Daoy (cell line): ENCODE measurements at regions not wholly inside any gene's neighbourhood (a gene's known extent, or its start where the extent isn't known, plus 50 kb on each side); places are given as distances from the start of the nearest gene placed in this dataset.
"Not testable (repeated sequence)": the region's sequence is repeated elsewhere in the genome, so short reads cannot be mapped to it uniquely, and the experiment has no call there.

Source experiments
- DNase-seq: peaks from one replicate; pipeline ENCODE4 v3.0.0-alpha.2; 2015; ENCODE audit warnings: low read depth

GRCh38 chr18:38174173-38174572, 608.6 kb upstream of the CELF4 start:
- DNase-seq = no peak

- no peak for DNase-seq
Observed at GRCh38 chr18:38170845-38171244, 605.2 kb upstream of the CELF4 start.

GRCh38 chr18:38167623-38168022, 602.0 kb upstream of the CELF4 start:
- no peak for DNase-seq

- not testable (repeated sequence) for DNase-seq
Observed at GRCh38 chr18:38153116-38153515, 587.5 kb upstream of the CELF4 start.

- no peak for DNase-seq
Observed at GRCh38 chr18:38116716-38117115, 551.1 kb upstream of the CELF4 start.

- DNase-seq = no peak
Observed at GRCh38 chr18:38115201-38115600, 549.6 kb upstream of the CELF4 start.

GRCh38 chr18:38087538-38087937, 521.9 kb upstream of the CELF4 start:
- no peak for DNase-seq

- no peak for DNase-seq
Observed at GRCh38 chr18:38081516-38081915, 515.9 kb upstream of the CELF4 start.

GRCh38 chr18:38077229-38077628, 511.6 kb upstream of the CELF4 start:
- no peak for DNase-seq

- no peak for DNase-seq
Observed at GRCh38 chr18:38076346-38077070, 510.9 kb upstream of the CELF4 start.

- DNase-seq = no peak
Observed at GRCh38 chr18:38074298-38074876, 508.8 kb upstream of the CELF4 start.

- no peak for DNase-seq
Observed at GRCh38 chr18:38067821-38068220, 502.2 kb upstream of the CELF4 start.

- no peak for DNase-seq
Observed at GRCh38 chr18:38067086-38067485, 501.5 kb upstream of the CELF4 start.

GRCh38 chr18:38052879-38053590, 487.4 kb upstream of the CELF4 start:
- DNase-seq = no peak

- no peak for DNase-seq
Observed at GRCh38 chr18:38047820-38048219, 482.2 kb upstream of the CELF4 start.

GRCh38 chr18:38046651-38047050, 481.1 kb upstream of the CELF4 start:
- no peak for DNase-seq

- DNase-seq = no peak
Observed at GRCh38 chr18:38045845-38046244, 480.2 kb upstream of the CELF4 start.

- DNase-seq = no peak
Observed at GRCh38 chr18:38042211-38042890, 476.8 kb upstream of the CELF4 start.

- no peak for DNase-seq
Observed at GRCh38 chr18:38038242-38038641, 472.6 kb upstream of the CELF4 start.

- no peak for DNase-seq
Observed at GRCh38 chr18:38035193-38035592, 469.6 kb upstream of the CELF4 start.

- DNase-seq = no peak
Observed at GRCh38 chr18:38033282-38033681, 467.7 kb upstream of the CELF4 start.

GRCh38 chr18:38032516-38032915, 466.9 kb upstream of the CELF4 start:
- no peak for DNase-seq

- DNase-seq = no peak
Observed at GRCh38 chr18:38028946-38029345, 463.3 kb upstream of the CELF4 start.
